GM04504 (cell line): ENCODE measurements at regions not wholly inside any gene's neighbourhood (a gene's known extent, or its start where the extent isn't known, plus 50 kb on each side); places are given as distances from the start of the nearest gene placed in this dataset.
"Not testable (repeated sequence)": the region's sequence is repeated elsewhere in the genome, so short reads cannot be mapped to it uniquely, and the experiment has no call there.

Source experiments
- DNase-seq: peaks from one replicate; pipeline ENCODE4 v3.0.0-alpha.2; 2012; ENCODE audit warnings: low read depth

GRCh38 chr4:84126061-84126787 is 372.9 kb downstream of the NKX6-1 start:
- no peak for DNase-seq

- no peak for DNase-seq
These were observed 389.1 kb downstream of the NKX6-1 start for GRCh38 chr4:84110040-84110439.

GRCh38 chr4:84101653-84102625 is 397.2 kb downstream of the NKX6-1 start:
- DNase-seq, result not testable (repeated sequence)

GRCh38 chr4:84100071-84100470 is 399.0 kb downstream of the NKX6-1 start:
- no peak for DNase-seq

- no peak for DNase-seq
These were observed 399.5 kb downstream of the NKX6-1 start for GRCh38 chr4:84099599-84099998.

- DNase-seq, result no peak
These were observed 407.8 kb downstream of the NKX6-1 start for GRCh38 chr4:84091266-84091665.

- no peak for DNase-seq
These were observed 409.2 kb downstream of the NKX6-1 start for GRCh38 chr4:84089652-84090437.

- DNase-seq, result no peak
These were observed 413.1 kb downstream of the NKX6-1 start for GRCh38 chr4:84085986-84086385.

- DNase-seq, result no peak
These were observed 428.8 kb downstream of the NKX6-1 start for GRCh38 chr4:84070289-84070688.

- no peak for DNase-seq
These were observed 435.5 kb downstream of the NKX6-1 start for GRCh38 chr4:84063619-84064018.

GRCh38 chr4:84058201-84058600 is 440.9 kb downstream of the NKX6-1 start:
- no peak for DNase-seq

GRCh38 chr4:84051639-84052038 is 447.5 kb downstream of the NKX6-1 start:
- no peak for DNase-seq

- no peak for DNase-seq
These were observed 448.0 kb downstream of the NKX6-1 start for GRCh38 chr4:84051089-84051488.

- DNase-seq, result no peak
These were observed 449.1 kb downstream of the NKX6-1 start for GRCh38 chr4:84050015-84050414.

- DNase-seq, result no peak
These were observed 452.5 kb downstream of the NKX6-1 start for GRCh38 chr4:84046551-84046950.

- no peak for DNase-seq
These were observed 457.7 kb downstream of the NKX6-1 start for GRCh38 chr4:84041426-84041825.

- DNase-seq, result no peak
These were observed 463.5 kb downstream of the NKX6-1 start for GRCh38 chr4:84035568-84035967.

- no peak for DNase-seq
These were observed 466.7 kb downstream of the NKX6-1 start for GRCh38 chr4:84032372-84032771.

- no peak for DNase-seq
These were observed 467.7 kb downstream of the NKX6-1 start for GRCh38 chr4:84031401-84031800.

GRCh38 chr4:84028340-84028739 is 470.8 kb downstream of the NKX6-1 start:
- no peak for DNase-seq

- DNase-seq, result no peak
These were observed 474.7 kb downstream of the NKX6-1 start for GRCh38 chr4:84024405-84024804.

- DNase-seq, result no peak
These were observed 476.5 kb downstream of the NKX6-1 start for GRCh38 chr4:84022564-84022963.
